Loucy (cell line): ENCODE measurements at regions not wholly inside any gene's neighbourhood (a gene's known extent, or its start where the extent isn't known, plus 50 kb on each side); places are given as distances from the start of the nearest gene placed in this dataset.

Experiments used
- EZH2phosphoT487 ChIP-seq: fragments of 200-600 bp; IDR thresholded peaks from 2 replicates; pipeline ENCODE4 v1.6.1; 2018; ENCODE audit warnings: antibody characterized with exemption, mild to moderate bottlenecking, moderate library complexity, borderline replicate concordance
- TF ChIP-seq, protein P1 (sequence below): fragments of 200-600 bp; sonication (generic); conservative IDR thresholded peaks from 2 replicates; pipeline ENCODE4 v1.5.1; 2014; ENCODE audit warnings: mild to moderate bottlenecking, antibody characterized with exemption, low read length

DNA sequence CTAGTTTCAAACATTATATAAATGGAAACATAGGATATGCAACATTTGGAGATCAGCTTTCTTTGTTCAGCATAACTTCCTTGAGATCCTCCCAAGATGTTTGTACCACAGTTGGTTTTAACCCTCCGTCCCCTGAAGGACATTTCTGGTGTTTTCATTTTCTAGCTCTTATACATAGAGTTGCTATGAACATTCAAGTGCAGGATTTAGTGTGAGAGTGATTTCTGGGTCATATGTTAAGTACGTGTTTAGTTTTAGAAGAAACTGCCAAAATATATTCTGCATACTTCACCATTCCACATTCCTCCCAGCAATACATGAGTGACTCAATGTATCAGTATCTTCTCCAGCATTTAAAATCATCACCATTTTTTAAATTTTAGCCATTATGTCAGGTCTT, 588.7 kb upstream of the PFKP start:
- TF ChIP-seq, protein P1, sequence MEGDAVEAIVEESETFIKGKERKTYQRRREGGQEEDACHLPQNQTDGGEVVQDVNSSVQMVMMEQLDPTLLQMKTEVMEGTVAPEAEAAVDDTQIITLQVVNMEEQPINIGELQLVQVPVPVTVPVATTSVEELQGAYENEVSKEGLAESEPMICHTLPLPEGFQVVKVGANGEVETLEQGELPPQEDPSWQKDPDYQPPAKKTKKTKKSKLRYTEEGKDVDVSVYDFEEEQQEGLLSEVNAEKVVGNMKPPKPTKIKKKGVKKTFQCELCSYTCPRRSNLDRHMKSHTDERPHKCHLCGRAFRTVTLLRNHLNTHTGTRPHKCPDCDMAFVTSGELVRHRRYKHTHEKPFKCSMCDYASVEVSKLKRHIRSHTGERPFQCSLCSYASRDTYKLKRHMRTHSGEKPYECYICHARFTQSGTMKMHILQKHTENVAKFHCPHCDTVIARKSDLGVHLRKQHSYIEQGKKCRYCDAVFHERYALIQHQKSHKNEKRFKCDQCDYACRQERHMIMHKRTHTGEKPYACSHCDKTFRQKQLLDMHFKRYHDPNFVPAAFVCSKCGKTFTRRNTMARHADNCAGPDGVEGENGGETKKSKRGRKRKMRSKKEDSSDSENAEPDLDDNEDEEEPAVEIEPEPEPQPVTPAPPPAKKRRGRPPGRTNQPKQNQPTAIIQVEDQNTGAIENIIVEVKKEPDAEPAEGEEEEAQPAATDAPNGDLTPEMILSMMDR: no peak
- TF ChIP-seq EZH2phosphoT487: no peak
